H1 (cell line): ENCODE measurements at regions not wholly inside any gene's neighbourhood (a gene's known extent, or its start where the extent isn't known, plus 50 kb on each side); places are given as distances from the start of the nearest gene placed in this dataset.

Experiments
- CHD2 ChIP-seq: IDR thresholded peaks from 2 replicates; pipeline ENCODE4 v1.6.1; 2012; ENCODE audit warnings: low read length, improper control_type of control experiment
- CHD7 ChIP-seq: fragments of 300-600 bp; sonication (generic); IDR thresholded peaks from 2 replicates; pipeline ENCODE4 v1.7.1; 2012; ENCODE audit warnings: low read length, moderate library complexity, mild to moderate bottlenecking, inconsistent platforms; ENCODE audit not compliant: insufficient replicate concordance
- CREB1 ChIP-seq: IDR thresholded peaks from 2 replicates; pipeline ENCODE4 v1.6.1; 2012; ENCODE audit warnings: inconsistent platforms
- SIRT6 ChIP-seq: IDR thresholded peaks from one replicate; pipeline ENCODE4 v1.7.1; 2012; ENCODE audit warnings: low read length, inconsistent platforms

- no peak for TF ChIP-seq CHD7
- no peak for TF ChIP-seq SIRT6
- no peak for TF ChIP-seq CHD2
- TF ChIP-seq CREB1, result no peak
- TF ChIP-seq, all 59 proteins: peak for 0
Observed at GRCh38 chr4:64216741-64217140, 192.5 kb downstream of the TECRL start (continued).
